ENCODE measurements at regions not wholly inside any gene's neighbourhood (a gene's known extent, or its start where the extent isn't known, plus 50 kb on each side); places are given as distances from the start of the nearest gene placed in this dataset.

- DNase-seq (ENCODE audit: low spot score) = no peak
Measured at GRCh38 chr13:33518452-33518851, 232.9 kb upstream of the STARD13 start.

- no peak for DNase-seq (ENCODE audit: low spot score)
Measured at GRCh38 chr13:33519561-33520467, 234.3 kb upstream of the STARD13 start.

GRCh38 chr13:33520468-33520839 lies 234.9 kb upstream of the STARD13 start:
- no peak for DNase-seq (ENCODE audit: low spot score)

- DNase-seq (ENCODE audit: low spot score) = no peak
Measured at GRCh38 chr13:33524086-33524485, 238.5 kb upstream of the STARD13 start.

GRCh38 chr13:33525763-33526162 lies 240.2 kb upstream of the STARD13 start:
- DNase-seq (ENCODE audit: low spot score) = no peak

- DNase-seq (ENCODE audit: low spot score) = no peak
Measured at GRCh38 chr13:33526718-33527117, 241.2 kb upstream of the STARD13 start.

- no peak for DNase-seq (ENCODE audit: low spot score)
Measured at GRCh38 chr13:33528896-33529295, 243.3 kb upstream of the STARD13 start.

GRCh38 chr13:33531484-33531883 lies 245.9 kb upstream of the STARD13 start:
- DNase-seq (ENCODE audit: low spot score) = no peak

- DNase-seq (ENCODE audit: low spot score) = no peak
Measured at GRCh38 chr13:33535061-33535460, 249.5 kb upstream of the STARD13 start.

- no peak for DNase-seq (ENCODE audit: low spot score)
Measured at GRCh38 chr13:33536601-33537000, 251.0 kb upstream of the STARD13 start.

- DNase-seq (ENCODE audit: low spot score) = no peak
Measured at GRCh38 chr13:33537026-33537425, 251.5 kb upstream of the STARD13 start.

- no peak for DNase-seq (ENCODE audit: low spot score)
Measured at GRCh38 chr13:33537676-33538075, 252.1 kb upstream of the STARD13 start.

GRCh38 chr13:33541456-33541855 lies 255.9 kb upstream of the STARD13 start:
- no peak for DNase-seq (ENCODE audit: low spot score)

- no peak for DNase-seq (ENCODE audit: low spot score)
Measured at GRCh38 chr13:33541962-33542308, 256.4 kb upstream of the STARD13 start.

- DNase-seq (ENCODE audit: low spot score) = peak; percentile 98
Measured at GRCh38 chr13:33542309-33543088, 256.9 kb upstream of the STARD13 start.

GRCh38 chr13:33543089-33543459 lies 257.5 kb upstream of the STARD13 start:
- no peak for DNase-seq (ENCODE audit: low spot score)

- no peak for DNase-seq (ENCODE audit: low spot score)
Measured at GRCh38 chr13:33543631-33544265, 258.2 kb upstream of the STARD13 start.

- no peak for DNase-seq (ENCODE audit: low spot score)
Measured at GRCh38 chr13:33544308-33544707, 258.8 kb upstream of the STARD13 start.

GRCh38 chr13:33545492-33545891 lies 259.9 kb upstream of the STARD13 start:
- no peak for DNase-seq (ENCODE audit: low spot score)

- DNase-seq (ENCODE audit: low spot score) = no peak
Measured at GRCh38 chr13:33547035-33547434, 261.5 kb upstream of the STARD13 start.

GRCh38 chr13:33548069-33548468 lies 262.5 kb upstream of the STARD13 start:
- DNase-seq (ENCODE audit: low spot score) = no peak

- DNase-seq (ENCODE audit: low spot score) = no peak
Measured at GRCh38 chr13:33550276-33550675, 264.7 kb upstream of the STARD13 start.

GRCh38 chr13:33550885-33551284 lies 265.3 kb upstream of the STARD13 start:
- DNase-seq (ENCODE audit: low spot score) = no peak
